Esophagus muscularis mucosa (tissue), 4 donors: ENCODE measurements at regions not wholly inside any gene's neighbourhood (a gene's known extent, or its start where the extent isn't known, plus 50 kb on each side); places are given as distances from the start of the nearest gene placed in this dataset.

Source experiments
- EP300 ChIP-seq: sonication (generic); formaldehyde crosslinking; IDR thresholded peaks from one replicate; pipeline ENCODE4 v1.6.1; 2017; ENCODE audit warnings: antibody characterized with exemption
- POLR2A ChIP-seq: fragments of 450-650 bp; IDR thresholded peaks from one replicate; pipeline ENCODE4 v1.6.1; 2017; ENCODE audit warnings: antibody characterized with exemption, moderate library complexity, mild to moderate bottlenecking, low read depth
- POLR2AphosphoS5 ChIP-seq, 2 donors: sonication (generic); formaldehyde crosslinking; IDR thresholded peaks; one replicate each; pipeline ENCODE4 v1.6.1; 2017; ENCODE audit warnings: antibody characterized with exemption in 2 of 2
- TF ChIP-seq, protein P1 (sequence below), 3 experiments: fragments of 200-600 bp in 2 of 3; fragments of 450-650 bp in 1 of 3; sonication (generic) in 2 of 3; IDR thresholded peaks; one replicate each; pipeline ENCODE4 v1.5.1; 2017 to 2019; ENCODE audit warnings: antibody characterized with exemption in 3 of 3, mild to moderate bottlenecking in 2 of 3, moderate library complexity in 1 of 3

DNA sequence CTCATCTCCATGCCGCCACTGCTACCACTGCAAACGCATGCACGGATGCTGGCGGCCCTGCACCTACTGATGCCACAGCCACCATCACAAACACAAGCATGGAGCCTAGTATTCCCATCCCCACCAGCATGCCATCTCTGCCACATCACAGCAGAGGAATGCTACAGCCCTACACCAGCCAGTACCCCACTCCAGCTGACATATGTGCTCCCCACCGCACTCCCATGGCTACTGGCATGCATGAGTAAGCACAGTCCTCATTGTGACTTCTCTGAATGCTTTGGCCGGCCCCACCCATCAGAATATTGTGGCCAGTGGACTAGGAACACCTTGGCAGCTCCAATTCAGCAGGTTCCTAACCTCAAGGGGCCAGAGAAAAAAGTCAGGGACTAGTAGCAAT is 705.5 kb downstream of the POM121L12 start:
- TF ChIP-seq, protein P1, sequence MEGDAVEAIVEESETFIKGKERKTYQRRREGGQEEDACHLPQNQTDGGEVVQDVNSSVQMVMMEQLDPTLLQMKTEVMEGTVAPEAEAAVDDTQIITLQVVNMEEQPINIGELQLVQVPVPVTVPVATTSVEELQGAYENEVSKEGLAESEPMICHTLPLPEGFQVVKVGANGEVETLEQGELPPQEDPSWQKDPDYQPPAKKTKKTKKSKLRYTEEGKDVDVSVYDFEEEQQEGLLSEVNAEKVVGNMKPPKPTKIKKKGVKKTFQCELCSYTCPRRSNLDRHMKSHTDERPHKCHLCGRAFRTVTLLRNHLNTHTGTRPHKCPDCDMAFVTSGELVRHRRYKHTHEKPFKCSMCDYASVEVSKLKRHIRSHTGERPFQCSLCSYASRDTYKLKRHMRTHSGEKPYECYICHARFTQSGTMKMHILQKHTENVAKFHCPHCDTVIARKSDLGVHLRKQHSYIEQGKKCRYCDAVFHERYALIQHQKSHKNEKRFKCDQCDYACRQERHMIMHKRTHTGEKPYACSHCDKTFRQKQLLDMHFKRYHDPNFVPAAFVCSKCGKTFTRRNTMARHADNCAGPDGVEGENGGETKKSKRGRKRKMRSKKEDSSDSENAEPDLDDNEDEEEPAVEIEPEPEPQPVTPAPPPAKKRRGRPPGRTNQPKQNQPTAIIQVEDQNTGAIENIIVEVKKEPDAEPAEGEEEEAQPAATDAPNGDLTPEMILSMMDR (IDR thresholded peaks at IDR 0.05) = no peak
- no peak for TF ChIP-seq POLR2AphosphoS5 (IDR thresholded peaks at IDR 0.05)
- TF ChIP-seq POLR2A = no peak
- TF ChIP-seq EP300 = no peak
